ENCODE measurements at regions not wholly inside any gene's neighbourhood (a gene's known extent, or its start where the extent isn't known, plus 50 kb on each side); places are given as distances from the start of the nearest gene placed in this dataset.

DNA sequence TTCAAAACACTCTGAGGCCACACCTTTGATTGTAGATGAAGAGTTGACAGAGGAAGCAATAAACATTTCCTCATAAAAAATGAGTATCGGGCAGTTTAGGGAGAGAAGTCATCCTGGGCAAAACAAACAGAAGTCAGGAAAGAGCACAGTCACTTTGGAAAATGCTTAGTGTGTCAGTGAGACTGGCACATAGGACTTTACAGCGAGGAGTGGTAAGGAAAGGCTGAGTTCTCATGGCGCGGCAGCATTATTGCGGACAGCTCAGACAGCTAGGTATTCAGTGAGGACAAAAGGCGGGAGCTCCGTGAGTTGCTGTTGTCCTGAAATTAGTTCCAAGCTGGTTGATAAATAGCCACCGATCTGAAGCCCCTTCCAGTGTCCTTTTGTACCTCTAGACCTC, 229.9 kb downstream of the SNAPC1 start:
- DNase-seq, result no peak
- Histone ChIP-seq H3K4me1 (replicated peaks in 1 of 2) (no peaks in the 10 kb centered on the region), H3K27me3 (no peaks in the 10 kb centered on the region), H3K36me3 (replicated peaks in 1 of 2) (no peaks in the 10 kb centered on the region), H3K27ac (no peak overlapping the region), H3K9me3 (replicated peaks in 1 of 3) (no peaks in the 10 kb centered on the region), H3K4me3 (no peak overlapping the region)
- intact Hi-C loops (cut with DNase I), result no loop called here
- WGBS, 4 donors, result 67 to 69% (median 68%) methylated on average over 7 to 8 of the region's 8 CpGs
- TF ChIP-seq, protein P1, sequence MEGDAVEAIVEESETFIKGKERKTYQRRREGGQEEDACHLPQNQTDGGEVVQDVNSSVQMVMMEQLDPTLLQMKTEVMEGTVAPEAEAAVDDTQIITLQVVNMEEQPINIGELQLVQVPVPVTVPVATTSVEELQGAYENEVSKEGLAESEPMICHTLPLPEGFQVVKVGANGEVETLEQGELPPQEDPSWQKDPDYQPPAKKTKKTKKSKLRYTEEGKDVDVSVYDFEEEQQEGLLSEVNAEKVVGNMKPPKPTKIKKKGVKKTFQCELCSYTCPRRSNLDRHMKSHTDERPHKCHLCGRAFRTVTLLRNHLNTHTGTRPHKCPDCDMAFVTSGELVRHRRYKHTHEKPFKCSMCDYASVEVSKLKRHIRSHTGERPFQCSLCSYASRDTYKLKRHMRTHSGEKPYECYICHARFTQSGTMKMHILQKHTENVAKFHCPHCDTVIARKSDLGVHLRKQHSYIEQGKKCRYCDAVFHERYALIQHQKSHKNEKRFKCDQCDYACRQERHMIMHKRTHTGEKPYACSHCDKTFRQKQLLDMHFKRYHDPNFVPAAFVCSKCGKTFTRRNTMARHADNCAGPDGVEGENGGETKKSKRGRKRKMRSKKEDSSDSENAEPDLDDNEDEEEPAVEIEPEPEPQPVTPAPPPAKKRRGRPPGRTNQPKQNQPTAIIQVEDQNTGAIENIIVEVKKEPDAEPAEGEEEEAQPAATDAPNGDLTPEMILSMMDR (IDR thresholded peaks at IDR 0.05), result no peak
- TF ChIP-seq POLR2A (IDR thresholded peaks at IDR 0.05), result no peak

DNA sequence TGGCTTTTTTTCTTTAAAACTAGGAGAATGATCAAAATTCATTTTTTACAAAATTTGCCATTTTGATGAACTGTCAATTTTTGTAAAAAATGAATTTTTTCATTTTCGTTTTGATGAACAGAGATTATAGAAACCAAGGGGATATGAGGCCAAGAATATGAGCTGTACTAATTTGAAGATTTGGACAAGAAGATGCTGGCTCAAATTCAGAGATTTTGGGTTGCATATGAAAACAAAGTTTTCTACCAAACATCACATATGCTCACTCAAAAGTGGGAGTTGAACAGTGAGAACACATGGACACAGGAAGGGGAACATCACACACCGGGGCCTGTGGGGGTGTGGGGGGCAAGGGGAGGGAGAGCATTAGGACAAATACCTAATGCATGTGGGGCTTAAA, 230.7 kb downstream of the SNAPC1 start:
- H3K4me3 ChIP-seq, result no peak overlapping the region
- no peaks in the 10 kb centered on the region for H3K36me3 ChIP-seq (replicated peaks in 1 of 2)
- TF ChIP-seq, protein P1 (IDR thresholded peaks at IDR 0.05), result no peak
- no peak for TF ChIP-seq POLR2A (IDR thresholded peaks at IDR 0.05)
- 50 to 59% (median 54%) methylated on average over 2 of the region's 2 CpGs for WGBS, 4 donors
- no peak for DNase-seq
- H3K4me1 ChIP-seq (replicated peaks in 1 of 2), result no peaks in the 10 kb centered on the region
- intact Hi-C loops (cut with DNase I), result no loop called here
- H3K9me3 ChIP-seq (replicated peaks in 1 of 3), result no peaks in the 10 kb centered on the region
- H3K27ac ChIP-seq, result no peak overlapping the region
- no peaks in the 10 kb centered on the region for H3K27me3 ChIP-seq

DNA sequence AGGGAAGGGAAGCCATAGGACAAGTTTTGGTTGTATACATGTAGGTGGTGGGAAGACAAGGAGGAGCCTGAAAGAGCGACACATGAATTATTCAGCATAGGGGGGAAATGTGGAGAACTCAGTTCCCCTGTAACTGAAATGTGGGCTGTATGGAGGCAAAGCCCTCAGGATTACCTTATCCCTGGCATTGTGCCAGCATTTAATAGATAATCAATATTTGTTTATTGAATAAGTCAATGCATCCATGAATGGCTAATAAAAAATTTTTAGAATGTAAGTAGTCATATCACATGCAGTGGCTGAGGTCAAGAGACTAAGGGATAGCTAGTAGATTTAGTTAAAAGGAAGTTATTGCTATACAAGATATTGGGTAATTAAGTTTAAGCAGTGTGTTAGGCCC, 232.4 kb downstream of the SNAPC1 start:
- TF ChIP-seq, protein P1 (IDR thresholded peaks at IDR 0.05), result no peak
- no peak for TF ChIP-seq POLR2A (IDR thresholded peaks at IDR 0.05)
- no peaks in the 10 kb centered on the region for H3K4me1 ChIP-seq (replicated peaks in 1 of 2)
- H3K4me3 ChIP-seq, result no peak overlapping the region
- no peak for DNase-seq
- WGBS, 4 donors, result 84 to 100% (median 93%) methylated on average over 1 of the region's 1 CpG
- H3K27ac ChIP-seq, result no peak overlapping the region
- H3K36me3 ChIP-seq (replicated peaks in 1 of 2), result no peaks in the 10 kb centered on the region
- H3K9me3 ChIP-seq (replicated peaks in 1 of 3), result no peaks in the 10 kb centered on the region
- intact Hi-C loops (cut with DNase I), result no loop called here
- no peaks in the 10 kb centered on the region for H3K27me3 ChIP-seq

DNA sequence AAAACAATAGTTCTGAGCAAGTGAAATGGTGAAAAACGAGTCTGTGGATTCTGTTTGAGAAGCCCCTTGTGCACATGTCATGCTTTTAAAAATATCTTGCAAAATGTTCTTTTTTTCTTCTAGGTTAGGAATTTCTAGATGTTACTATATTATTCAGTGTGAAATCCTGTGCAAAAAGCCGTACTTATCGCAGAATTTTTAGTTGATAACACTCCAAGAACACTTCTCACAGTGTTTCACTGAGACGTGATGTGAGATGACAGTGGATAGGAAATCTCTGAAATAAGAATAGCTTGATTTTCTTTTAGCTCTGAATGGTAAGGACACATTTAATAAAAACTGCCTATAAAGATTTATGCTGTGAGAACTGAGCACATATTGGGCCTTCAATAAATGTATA, 234.5 kb downstream of the SNAPC1 start:
- TF ChIP-seq, protein P1 (IDR thresholded peaks at IDR 0.05), result no peak
- TF ChIP-seq POLR2A (IDR thresholded peaks at IDR 0.05), result no peak
- no peaks in the 10 kb centered on the region for H3K4me1 ChIP-seq (replicated peaks in 1 of 2)
- 73 to 76% (median 74%) methylated on average over 4 of the region's 4 CpGs for WGBS, 4 donors
- no peaks in the 10 kb centered on the region for H3K36me3 ChIP-seq (replicated peaks in 1 of 2)
- no peak for DNase-seq
- no peaks in the 10 kb centered on the region for H3K27me3 ChIP-seq
- no peak overlapping the region for H3K27ac ChIP-seq
- intact Hi-C loops (cut with DNase I), result no loop called here
- H3K4me3 ChIP-seq, result no peak overlapping the region
- H3K9me3 ChIP-seq (replicated peaks in 1 of 3), result no peaks in the 10 kb centered on the region

Measured in adrenal gland (tissue), 9 donors.